Activated naive CD8-positive, alpha-beta T cell (primary cell): ENCODE measurements at regions not wholly inside any gene's neighbourhood (a gene's known extent, or its start where the extent isn't known, plus 50 kb on each side); places are given as distances from the start of the nearest gene placed in this dataset.
"Not testable (repeated sequence)": the region's sequence is repeated elsewhere in the genome, so short reads cannot be mapped to it uniquely, and the experiment has no call there.

Source experiments
- H3K27ac Mint-ChIP-seq: one replicate; pipeline ENCODE4 v1.8.0; 2021; ENCODE audit warnings: mixed read lengths
- H3K27me3 Mint-ChIP-seq: one replicate; pipeline ENCODE4 v1.8.0; 2021; ENCODE audit warnings: mixed read lengths
- H3K36me3 Mint-ChIP-seq: one replicate; pipeline ENCODE4 v1.8.0; 2021; ENCODE audit warnings: mixed read lengths
- H3K4me1 Mint-ChIP-seq: one replicate; pipeline ENCODE4 v1.8.0; 2021; ENCODE audit warnings: low read depth, mixed read lengths
- H3K4me3 Mint-ChIP-seq: one replicate; pipeline ENCODE4 v1.8.0; 2021; ENCODE audit warnings: mild to moderate bottlenecking, mixed read lengths
- H3K9me3 Mint-ChIP-seq: one replicate; pipeline ENCODE4 v1.8.0; 2021; ENCODE audit warnings: low read depth, mixed read lengths

DNA sequence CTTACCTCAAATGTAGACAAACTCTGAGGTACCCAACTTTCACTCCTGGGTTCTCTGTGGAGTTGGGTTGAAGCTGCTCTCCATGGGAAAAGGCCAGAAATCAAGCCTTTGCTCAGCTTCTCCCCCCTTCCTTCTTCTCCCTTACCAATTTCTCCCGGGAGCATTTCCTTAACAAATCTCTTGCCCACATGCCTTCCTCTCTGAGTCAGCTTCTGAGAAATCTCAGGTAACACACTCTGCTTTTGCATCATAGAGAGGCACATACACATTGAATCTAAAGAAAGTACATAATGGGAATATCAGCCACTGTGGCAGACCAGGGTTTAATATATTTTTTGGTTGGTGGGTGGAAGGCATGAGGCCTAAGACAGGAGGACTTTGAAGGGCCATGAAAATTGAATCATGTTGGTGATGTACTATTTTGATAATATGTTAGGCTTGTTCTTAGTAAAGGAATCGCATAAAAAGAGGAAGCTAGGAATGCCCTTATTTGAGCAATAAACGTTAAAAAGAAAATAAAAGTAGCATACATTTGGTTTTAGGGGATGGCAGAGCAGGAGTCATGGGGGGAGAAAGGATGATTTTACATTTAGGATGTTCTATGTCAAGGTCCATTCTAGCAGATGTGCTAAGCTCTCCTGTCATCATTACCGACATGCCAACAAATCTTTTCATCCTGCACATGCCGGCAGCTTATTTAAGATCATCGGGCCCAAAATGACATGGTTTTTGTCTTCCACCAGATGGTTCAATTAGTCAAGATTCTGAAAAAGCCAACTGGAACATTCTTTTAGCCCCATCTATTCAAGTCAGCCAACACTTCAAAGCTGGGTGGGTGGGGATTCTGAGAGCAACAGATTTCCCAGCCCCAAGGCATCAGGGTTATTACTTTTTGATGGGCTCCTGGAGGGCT lies 199.5 kb upstream of the CLINT1 start:
- H3K4me1 Mint-ChIP-seq = no peaks in the 10 kb centered on the region
- H3K27ac Mint-ChIP-seq = no peak overlapping the region
- peaks cover 4% of the 10 kb centered on the region for H3K27me3 Mint-ChIP-seq
- H3K4me3 Mint-ChIP-seq = no peak overlapping the region
- no peaks in the 10 kb centered on the region for H3K9me3 Mint-ChIP-seq
- H3K36me3 Mint-ChIP-seq = no peaks in the 10 kb centered on the region

DNA sequence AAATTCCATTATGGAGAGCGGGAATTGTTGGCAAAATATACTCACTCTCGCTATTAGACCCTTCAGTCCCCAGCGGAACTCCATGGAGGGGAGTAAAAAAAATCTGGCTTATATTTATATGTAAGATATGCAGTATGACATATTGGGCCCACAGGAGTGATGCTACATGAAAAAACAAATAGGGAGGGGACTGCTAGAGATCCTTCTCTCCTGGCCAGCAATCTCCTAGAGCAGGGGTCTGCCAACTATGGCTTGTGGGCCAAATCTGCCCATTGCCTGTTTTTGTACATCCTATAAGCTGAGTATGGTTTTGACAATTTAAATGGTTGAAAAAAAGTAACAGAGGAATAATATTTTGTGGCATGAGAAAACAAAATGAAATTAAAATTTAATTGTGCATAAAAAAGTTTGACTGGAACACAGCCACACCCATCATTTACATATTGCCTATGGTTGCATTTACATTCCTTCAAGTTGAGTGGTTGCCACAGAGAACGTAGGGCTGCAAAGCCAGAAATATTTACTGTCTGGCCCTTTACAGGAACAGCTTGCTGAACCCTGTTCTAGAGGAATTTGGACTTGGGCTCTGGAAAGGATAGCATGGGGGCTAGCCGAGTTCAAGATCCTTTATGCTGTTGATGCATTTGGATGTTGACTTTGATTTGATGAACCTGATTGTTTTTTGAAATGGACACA lies 197.3 kb upstream of the CLINT1 start:
- H3K4me1 Mint-ChIP-seq = no peaks in the 10 kb centered on the region
- H3K27me3 Mint-ChIP-seq = peaks cover 5% of the 10 kb centered on the region
- H3K36me3 Mint-ChIP-seq = no peaks in the 10 kb centered on the region
- H3K9me3 Mint-ChIP-seq = no peaks in the 10 kb centered on the region
- H3K27ac Mint-ChIP-seq = no peak overlapping the region
- no peak overlapping the region for H3K4me3 Mint-ChIP-seq

- H3K27ac Mint-ChIP-seq = no peak overlapping the region
- H3K36me3 Mint-ChIP-seq = no peaks in the 10 kb centered on the region
- H3K4me3 Mint-ChIP-seq = no peak overlapping the region
- H3K9me3 Mint-ChIP-seq = no peaks in the 10 kb centered on the region
- H3K27me3 Mint-ChIP-seq = peaks cover 3% of the 10 kb centered on the region
- no peaks in the 10 kb centered on the region for H3K4me1 Mint-ChIP-seq
These were observed 196.2 kb upstream of the CLINT1 start for GRCh38 chr5:158055111-158055501.

- Mint-ChIP-seq H3K27me3 (peaks cover 3% of the 10 kb centered on the region), H3K4me3 (no peak overlapping the region), H3K36me3 (no peaks in the 10 kb centered on the region), H3K9me3 (no peaks in the 10 kb centered on the region), H3K4me1 (no peaks in the 10 kb centered on the region), H3K27ac (no peak overlapping the region)
These were observed 195.5 kb upstream of the CLINT1 start for GRCh38 chr5:158054223-158055110.

DNA sequence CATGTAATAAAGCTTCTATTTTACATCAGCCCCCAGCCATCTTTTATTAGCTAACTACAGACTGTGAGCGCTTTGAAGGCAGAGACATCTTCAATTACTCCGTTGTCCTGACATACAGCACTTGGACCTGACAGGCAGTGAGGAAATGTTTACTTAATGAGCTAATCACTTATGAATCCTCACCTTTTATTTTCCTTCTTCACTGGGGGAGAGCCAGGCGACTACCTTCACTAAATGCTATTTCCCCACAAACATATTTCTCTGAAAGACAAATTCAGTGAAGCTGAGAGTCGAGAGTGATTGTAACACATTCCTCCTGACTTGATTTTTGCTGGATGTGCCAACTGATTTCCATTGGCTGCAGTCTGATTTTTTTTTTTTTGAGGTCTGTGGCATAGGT lies 192.1 kb upstream of the CLINT1 start:
- no peaks in the 10 kb centered on the region for H3K4me1 Mint-ChIP-seq
- H3K27ac Mint-ChIP-seq = no peak overlapping the region
- H3K36me3 Mint-ChIP-seq = no peaks in the 10 kb centered on the region
- H3K4me3 Mint-ChIP-seq = no peak overlapping the region
- H3K27me3 Mint-ChIP-seq = peaks cover 4% of the 10 kb centered on the region
- no peaks in the 10 kb centered on the region for H3K9me3 Mint-ChIP-seq

DNA sequence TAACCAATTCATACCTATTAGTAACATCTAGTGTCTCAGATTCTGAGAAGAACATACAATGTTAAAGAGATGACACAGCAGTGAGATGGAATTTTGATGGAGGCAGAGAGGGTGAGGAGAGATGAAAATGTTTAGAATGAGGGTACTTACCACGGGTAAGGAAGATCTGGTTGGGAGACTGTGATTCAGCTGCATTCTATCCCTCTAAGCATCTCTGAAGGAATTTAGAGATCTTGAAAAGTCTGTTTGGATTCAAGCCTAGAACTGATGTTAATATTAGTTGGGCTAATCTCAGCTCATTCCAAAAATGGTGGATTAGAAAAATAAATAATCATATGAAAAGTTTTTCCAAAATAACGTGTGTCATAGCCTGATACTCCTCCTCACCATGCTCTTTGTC lies 191.5 kb upstream of the CLINT1 start:
- Mint-ChIP-seq H3K9me3 (no peaks in the 10 kb centered on the region), H3K36me3 (no peaks in the 10 kb centered on the region), H3K4me3 (no peak overlapping the region)

DNA sequence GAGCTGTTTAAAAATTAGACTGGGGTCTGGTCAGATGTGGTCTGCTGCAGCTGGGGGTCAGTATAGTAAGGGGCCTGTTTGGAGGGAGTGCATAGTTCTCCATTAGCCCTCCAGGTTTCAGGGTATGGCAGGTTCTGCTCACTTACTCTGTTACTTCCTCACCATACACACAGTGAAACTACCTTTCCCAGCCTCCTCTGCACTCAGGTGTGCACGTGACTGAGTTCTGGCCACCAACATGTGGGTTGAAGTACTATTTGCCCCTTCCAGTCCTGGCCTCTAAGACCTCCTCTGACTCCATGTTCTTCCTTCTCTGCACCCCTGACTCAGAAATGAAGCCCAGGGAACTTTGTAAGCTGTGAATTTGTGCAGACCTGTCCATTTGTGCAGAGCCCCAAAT lies 190.5 kb upstream of the CLINT1 start:
- Mint-ChIP-seq H3K4me3 (no peak overlapping the region), H3K27me3 (peaks cover 4% of the 10 kb centered on the region), H3K36me3 (no peaks in the 10 kb centered on the region), H3K27ac (no peak overlapping the region), H3K9me3 (no peaks in the 10 kb centered on the region), H3K4me1 (no peaks in the 10 kb centered on the region)

More for the DNA sequence above, 191.5 kb upstream of the CLINT1 start:
- H3K27me3 Mint-ChIP-seq = peaks cover 4% of the 10 kb centered on the region
- no peaks in the 10 kb centered on the region for H3K4me1 Mint-ChIP-seq
- H3K27ac Mint-ChIP-seq = no peak overlapping the region

- H3K4me3 Mint-ChIP-seq = no peak overlapping the region
- no peaks in the 10 kb centered on the region for H3K4me1 Mint-ChIP-seq
- no peaks in the 10 kb centered on the region for H3K9me3 Mint-ChIP-seq
- H3K36me3 Mint-ChIP-seq = no peaks in the 10 kb centered on the region
- no peak overlapping the region for H3K27ac Mint-ChIP-seq
- H3K27me3 Mint-ChIP-seq = peaks cover 6% of the 10 kb centered on the region
These were observed 186.8 kb upstream of the CLINT1 start for GRCh38 chr5:158045696-158046095.

- H3K9me3 Mint-ChIP-seq = peaks cover 3% of the 10 kb centered on the region
- no peaks in the 10 kb centered on the region for H3K4me1 Mint-ChIP-seq
- peaks cover 4% of the 10 kb centered on the region for H3K27me3 Mint-ChIP-seq
- H3K36me3 Mint-ChIP-seq = peaks cover 2% of the 10 kb centered on the region
- H3K4me3 Mint-ChIP-seq = no peak overlapping the region
- no peak overlapping the region for H3K27ac Mint-ChIP-seq
These were observed 181.0 kb upstream of the CLINT1 start for GRCh38 chr5:158039911-158040347.

DNA sequence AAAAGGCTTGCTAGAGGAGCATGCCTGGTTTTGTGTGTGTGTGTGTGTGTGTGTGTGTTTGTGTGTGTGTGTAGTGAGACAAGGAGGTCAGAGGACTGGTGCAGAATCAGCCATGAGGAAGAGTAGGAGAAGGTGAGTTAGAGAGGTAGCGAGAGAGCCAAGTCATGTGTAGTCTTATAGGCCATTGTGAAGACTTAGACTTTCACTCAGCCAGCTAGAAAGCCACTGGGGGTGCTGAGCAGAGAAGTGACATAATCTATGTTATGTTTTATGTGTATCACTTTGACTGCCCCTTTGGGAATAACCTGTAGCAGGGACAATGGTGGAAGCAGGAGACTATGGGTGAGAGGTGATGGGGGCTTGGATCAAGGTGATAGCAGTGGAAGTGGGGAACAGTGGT lies 180.5 kb upstream of the CLINT1 start:
- H3K9me3 Mint-ChIP-seq = peaks cover 8% of the 10 kb centered on the region
- H3K27ac Mint-ChIP-seq = no peak overlapping the region
- peaks cover 7% of the 10 kb centered on the region for H3K27me3 Mint-ChIP-seq
- H3K36me3 Mint-ChIP-seq = peaks cover 7% of the 10 kb centered on the region
- no peak overlapping the region for H3K4me3 Mint-ChIP-seq
- H3K4me1 Mint-ChIP-seq = no peaks in the 10 kb centered on the region

DNA sequence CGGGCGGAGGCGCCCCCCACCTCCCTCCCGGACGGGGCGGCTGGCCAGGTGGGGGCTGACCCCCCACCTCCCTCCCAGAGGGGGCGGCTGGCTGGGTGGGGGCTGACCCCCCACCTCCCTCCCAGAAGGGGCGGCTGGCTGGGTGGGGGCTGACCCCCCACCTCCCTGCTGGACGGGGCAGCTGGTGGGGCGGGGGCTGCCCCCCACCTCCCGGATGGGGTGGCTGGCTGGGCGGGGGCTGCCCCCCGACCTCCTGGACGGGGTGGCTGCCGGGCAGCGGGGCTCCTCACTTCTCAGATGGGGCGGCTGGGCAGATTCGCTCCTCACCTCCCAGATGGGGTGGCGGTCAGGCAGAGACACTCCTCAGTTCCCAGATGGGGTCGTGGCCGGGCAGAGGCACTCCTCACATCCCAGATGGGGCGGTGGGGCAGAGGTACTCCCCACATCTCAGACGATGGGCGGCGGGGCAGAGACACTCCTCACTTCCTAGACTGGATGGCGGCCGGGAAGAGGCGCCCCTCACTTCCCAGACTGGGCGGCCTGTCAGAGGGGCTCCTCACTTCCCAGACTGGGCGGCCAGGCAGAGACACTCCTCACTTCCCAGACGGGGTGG lies 178.1 kb upstream of the CLINT1 start:
- not testable (repeated sequence) for H3K4me3 Mint-ChIP-seq, H3K27ac Mint-ChIP-seq, H3K27me3 Mint-ChIP-seq, H3K9me3 Mint-ChIP-seq, H3K4me1 Mint-ChIP-seq, H3K36me3 Mint-ChIP-seq

DNA sequence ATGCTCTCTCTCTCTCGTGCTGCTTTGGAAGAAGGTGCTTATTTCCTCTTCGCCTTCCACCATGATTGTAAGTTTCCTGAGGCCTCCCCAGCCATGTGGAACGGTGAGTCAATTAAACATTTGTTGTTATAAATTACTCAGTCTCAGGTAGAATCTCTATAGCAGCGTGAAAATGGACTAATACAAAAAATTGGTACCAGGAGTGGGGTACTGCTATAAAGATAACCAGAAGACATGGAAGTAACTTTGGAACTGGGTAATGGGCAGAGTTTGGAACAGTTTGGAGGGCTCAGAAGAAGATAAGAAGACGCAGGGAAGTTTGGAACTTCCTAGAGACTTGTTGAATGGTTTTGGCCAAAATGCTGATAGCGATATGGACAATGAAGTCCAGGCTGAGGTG lies 175.6 kb upstream of the CLINT1 start:
- not testable (repeated sequence) for H3K36me3 Mint-ChIP-seq, H3K9me3 Mint-ChIP-seq, H3K27ac Mint-ChIP-seq, H3K4me3 Mint-ChIP-seq, H3K4me1 Mint-ChIP-seq, H3K27me3 Mint-ChIP-seq

- H3K27ac Mint-ChIP-seq = no peak overlapping the region
- H3K4me1 Mint-ChIP-seq = no peaks in the 10 kb centered on the region
- peaks cover 8% of the 10 kb centered on the region for H3K9me3 Mint-ChIP-seq
- H3K36me3 Mint-ChIP-seq = peaks cover 8% of the 10 kb centered on the region
- peaks cover 9% of the 10 kb centered on the region for H3K27me3 Mint-ChIP-seq
- no peak overlapping the region for H3K4me3 Mint-ChIP-seq
These were observed 174.8 kb upstream of the CLINT1 start for GRCh38 chr5:158033724-158034123.

DNA sequence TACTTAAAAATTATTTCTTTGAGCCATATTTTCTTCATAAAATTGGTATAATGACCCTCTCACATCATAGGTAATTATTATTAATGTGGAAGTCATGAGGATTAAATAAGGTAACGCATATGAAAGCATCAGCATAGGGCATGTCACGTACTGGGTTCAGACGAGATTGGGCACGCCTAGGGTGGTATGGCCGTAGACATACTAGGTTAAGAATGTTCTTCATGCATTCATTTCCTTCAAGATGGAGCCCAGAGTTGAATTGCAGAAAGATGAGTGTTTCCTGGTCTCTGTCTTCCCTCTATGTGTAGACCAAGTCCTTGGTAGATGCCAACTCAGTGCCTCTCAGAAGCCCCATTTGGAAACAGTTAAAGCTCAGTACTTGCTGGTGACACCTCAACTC lies 174.1 kb upstream of the CLINT1 start:
- Mint-ChIP-seq H3K9me3 (peaks cover 8% of the 10 kb centered on the region), H3K4me3 (no peak overlapping the region), H3K36me3 (peaks cover 8% of the 10 kb centered on the region), H3K27ac (no peak overlapping the region), H3K27me3 (peaks cover 9% of the 10 kb centered on the region), H3K4me1 (no peaks in the 10 kb centered on the region)
